ENCODE measurements at regions not wholly inside any gene's neighbourhood (a gene's known extent, or its start where the extent isn't known, plus 50 kb on each side); places are given as distances from the start of the nearest gene placed in this dataset.
A peak's percentile ranks its signal among the peaks of the same experiment; 100 is the strongest.

GRCh38 chr5:62708481-62709325 is 130.1 kb downstream of the LRRC70 start:
- no peaks in the 10 kb centered on the region for H3K4me1 Mint-ChIP-seq (ENCODE audit: unreplicated experiment)
- no peaks in the 10 kb centered on the region for H3K9me3 Mint-ChIP-seq (ENCODE audit: unreplicated experiment)
- no peak overlapping the region for H3K27ac Mint-ChIP-seq (ENCODE audit: unreplicated experiment)
- H3K27me3 Mint-ChIP-seq (ENCODE audit: unreplicated experiment), result peaks cover 2% of the 10 kb centered on the region
- H3K36me3 Mint-ChIP-seq (ENCODE audit: low read depth, unreplicated experiment), result peaks cover 3% of the 10 kb centered on the region
- no peak for TF ChIP-seq CTCF (IDR thresholded peaks at IDR 0.05; ENCODE audit: unreplicated experiment)
- H3K4me3 Mint-ChIP-seq (ENCODE audit: unreplicated experiment), result no peak overlapping the region
- DNase-seq (ENCODE audit: low spot score), result no peak

DNA sequence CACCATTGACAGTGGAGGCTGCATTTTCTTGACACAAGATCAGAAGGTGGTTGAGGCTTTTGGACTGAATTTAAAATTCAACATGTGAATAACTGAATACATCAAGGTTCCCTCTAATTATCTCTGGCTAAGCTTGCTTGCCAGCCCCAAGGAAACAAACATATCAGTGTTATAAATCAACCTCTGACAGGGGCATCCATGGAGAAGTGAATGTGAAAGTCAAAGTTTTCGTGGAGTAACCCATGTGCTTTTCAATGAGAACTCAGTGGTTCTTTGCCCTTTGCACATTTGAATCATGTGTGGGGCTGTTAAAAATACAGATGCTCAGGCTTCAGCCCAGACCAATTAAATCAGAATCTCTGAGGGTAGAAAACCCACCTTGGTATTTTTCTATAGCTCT is 128.9 kb downstream of the LRRC70 start:
- peaks cover 3% of the 10 kb centered on the region for H3K36me3 Mint-ChIP-seq (ENCODE audit: low read depth, unreplicated experiment)
- H3K9me3 Mint-ChIP-seq (ENCODE audit: unreplicated experiment), result no peaks in the 10 kb centered on the region
- no peak for TF ChIP-seq CTCF (IDR thresholded peaks at IDR 0.05; ENCODE audit: unreplicated experiment)
- H3K4me1 Mint-ChIP-seq (ENCODE audit: unreplicated experiment), result peaks cover 9% of the 10 kb centered on the region
- H3K4me3 Mint-ChIP-seq (ENCODE audit: unreplicated experiment), result no peak overlapping the region
- DNase-seq (ENCODE audit: low spot score), result no peak
- H3K27ac Mint-ChIP-seq (ENCODE audit: unreplicated experiment), result no peak overlapping the region
- peaks cover 2% of the 10 kb centered on the region for H3K27me3 Mint-ChIP-seq (ENCODE audit: unreplicated experiment)

- peaks cover 3% of the 10 kb centered on the region for H3K36me3 Mint-ChIP-seq (ENCODE audit: low read depth, unreplicated experiment)
- H3K9me3 Mint-ChIP-seq (ENCODE audit: unreplicated experiment), result no peaks in the 10 kb centered on the region
- peaks cover 2% of the 10 kb centered on the region for H3K27me3 Mint-ChIP-seq (ENCODE audit: unreplicated experiment)
- H3K27ac Mint-ChIP-seq (ENCODE audit: unreplicated experiment), result no peak overlapping the region
- no peak overlapping the region for H3K4me3 Mint-ChIP-seq (ENCODE audit: unreplicated experiment)
- DNase-seq (ENCODE audit: low spot score), result no peak
- no peak for TF ChIP-seq CTCF (IDR thresholded peaks at IDR 0.05; ENCODE audit: unreplicated experiment)
- peaks cover 14% of the 10 kb centered on the region for H3K4me1 Mint-ChIP-seq (ENCODE audit: unreplicated experiment)
Measured at GRCh38 chr5:62707131-62707530, 128.5 kb downstream of the LRRC70 start.

DNA sequence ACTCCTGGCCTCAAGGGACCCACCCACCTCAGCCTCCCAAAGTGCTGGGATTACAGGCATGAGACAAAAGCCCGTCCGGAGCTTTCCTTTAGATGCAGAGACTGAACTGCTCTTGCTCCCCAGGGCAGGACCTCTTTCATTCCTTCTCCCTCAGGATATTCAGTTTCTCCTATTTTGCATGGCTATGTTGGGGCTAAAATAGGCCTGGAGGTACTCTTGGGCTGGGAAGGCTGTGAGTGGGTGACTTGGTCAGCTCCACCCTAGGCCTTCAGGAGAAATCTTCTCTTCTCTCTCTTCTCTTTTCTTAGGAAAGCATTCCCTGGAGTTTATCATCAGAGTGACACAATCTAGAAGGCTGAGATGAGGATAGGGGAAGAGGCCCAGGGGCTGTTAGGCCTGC is 126.4 kb downstream of the LRRC70 start:
- peaks cover 23% of the 10 kb centered on the region for H3K4me1 Mint-ChIP-seq (ENCODE audit: unreplicated experiment)
- DNase-seq (ENCODE audit: low spot score), result no peak
- H3K27me3 Mint-ChIP-seq (ENCODE audit: unreplicated experiment), result no peaks in the 10 kb centered on the region
- peaks cover 3% of the 10 kb centered on the region for H3K36me3 Mint-ChIP-seq (ENCODE audit: low read depth, unreplicated experiment)
- H3K4me3 Mint-ChIP-seq (ENCODE audit: unreplicated experiment), result no peak overlapping the region
- TF ChIP-seq CTCF (IDR thresholded peaks at IDR 0.05; ENCODE audit: unreplicated experiment), result no peak
- H3K9me3 Mint-ChIP-seq (ENCODE audit: unreplicated experiment), result no peaks in the 10 kb centered on the region
- H3K27ac Mint-ChIP-seq (ENCODE audit: unreplicated experiment), result no peak overlapping the region

DNA sequence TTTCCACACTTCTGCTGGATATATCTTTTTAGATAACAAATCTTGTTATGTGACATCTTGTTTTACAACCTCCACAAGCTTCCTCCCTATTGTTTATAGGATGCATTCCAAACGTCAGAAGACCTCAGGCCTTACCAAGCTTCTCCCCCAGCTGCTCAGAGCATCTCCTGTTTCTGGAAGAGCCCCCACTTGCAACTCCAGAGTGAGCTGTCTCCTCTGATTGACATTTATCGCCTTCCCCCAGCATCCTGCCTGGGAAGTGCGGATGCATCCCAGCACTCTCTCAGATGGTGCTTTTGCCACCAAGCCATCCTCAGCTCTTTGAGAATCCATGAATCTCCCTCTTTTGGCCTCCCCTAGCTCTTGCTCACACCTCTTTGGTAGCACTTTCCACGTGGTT is 123.5 kb downstream of the LRRC70 start:
- Mint-ChIP-seq H3K27ac (ENCODE audit: unreplicated experiment) (peak overlapping the region; percentile 85), H3K4me1 (ENCODE audit: unreplicated experiment) (peaks cover 23% of the 10 kb centered on the region), H3K36me3 (ENCODE audit: low read depth, unreplicated experiment) (peaks cover 4% of the 10 kb centered on the region), H3K27me3 (ENCODE audit: unreplicated experiment) (peaks cover 3% of the 10 kb centered on the region), H3K4me3 (ENCODE audit: unreplicated experiment) (no peak overlapping the region), H3K9me3 (ENCODE audit: unreplicated experiment) (no peaks in the 10 kb centered on the region)
- no peak for DNase-seq (ENCODE audit: low spot score)
- no peak for TF ChIP-seq CTCF (IDR thresholded peaks at IDR 0.05; ENCODE audit: unreplicated experiment)
